ENCODE measurements at regions not wholly inside any gene's neighbourhood (a gene's known extent, or its start where the extent isn't known, plus 50 kb on each side); places are given as distances from the start of the nearest gene placed in this dataset.

- no peak for DNase-seq
Measured at GRCh38 chr11:86726118-86726753, 53.8 kb upstream of the ME3 start.

- no peak for DNase-seq
Measured at GRCh38 chr11:86724137-86724536, 51.7 kb upstream of the ME3 start.

GRCh38 chr11:86723281-86723680, 50.9 kb upstream of the ME3 start:
- no peak for DNase-seq

GRCh38 chr11:86722748-86723147, 50.3 kb upstream of the ME3 start:
- no peak for DNase-seq
